HG03558 (cell line): ENCODE measurements at regions not wholly inside any gene's neighbourhood (a gene's known extent, or its start where the extent isn't known, plus 50 kb on each side); places are given as distances from the start of the nearest gene placed in this dataset.
"Not testable (repeated sequence)": the region's sequence is repeated elsewhere in the genome, so short reads cannot be mapped to it uniquely, and the experiment has no call there.

Source experiments
- ATAC-seq: cut with Tn5 transposase; IDR thresholded peaks from one replicate; pipeline ENCODE4 v1.9.1; 2021; ENCODE audit warnings: moderate number of reproducible peaks; ENCODE audit not compliant: unreplicated experiment; ENCODE audit errors: extremely low read depth

GRCh38 chr2:217609952-217610351 is 392.8 kb downstream of the TNS1 start:
- no peak for ATAC-seq

GRCh38 chr2:217606296-217606695 is 396.5 kb downstream of the TNS1 start:
- no peak for ATAC-seq

GRCh38 chr2:217604527-217605194 is 398.1 kb downstream of the TNS1 start:
- no peak for ATAC-seq

- no peak for ATAC-seq
Observed at GRCh38 chr2:217601601-217602000, 401.2 kb downstream of the TNS1 start.

GRCh38 chr2:217599906-217600305 is 402.9 kb downstream of the TNS1 start:
- no peak for ATAC-seq

- ATAC-seq, result no peak
Observed at GRCh38 chr2:217597681-217598080, 405.1 kb downstream of the TNS1 start.

- ATAC-seq, result no peak
Observed at GRCh38 chr2:217597145-217597544, 405.6 kb downstream of the TNS1 start.

- ATAC-seq, result no peak
Observed at GRCh38 chr2:217593732-217594131, 409.1 kb downstream of the TNS1 start.

- no peak for ATAC-seq
Observed at GRCh38 chr2:217588266-217588665, 414.5 kb downstream of the TNS1 start.

- no peak for ATAC-seq
Observed at GRCh38 chr2:217585362-217585761, 417.4 kb downstream of the TNS1 start.

- ATAC-seq, result not testable (repeated sequence)
Observed at GRCh38 chr2:217580407-217580806, 422.4 kb downstream of the TNS1 start.

- no peak for ATAC-seq
Observed at GRCh38 chr2:217573571-217573970, 429.2 kb downstream of the TNS1 start.

GRCh38 chr2:217570394-217570793 is 432.4 kb downstream of the TNS1 start:
- no peak for ATAC-seq

- no peak for ATAC-seq
Observed at GRCh38 chr2:217568289-217568971, 434.4 kb downstream of the TNS1 start.

- ATAC-seq, result no peak
Observed at GRCh38 chr2:217563565-217563964, 439.2 kb downstream of the TNS1 start.

GRCh38 chr2:217562871-217563480 is 439.8 kb downstream of the TNS1 start:
- ATAC-seq, result no peak

- no peak for ATAC-seq
Observed at GRCh38 chr2:217559084-217559483, 443.7 kb downstream of the TNS1 start.

- no peak for ATAC-seq
Observed at GRCh38 chr2:217555081-217555876, 447.5 kb downstream of the TNS1 start.

- ATAC-seq, result no peak
Observed at GRCh38 chr2:217553679-217554078, 449.1 kb downstream of the TNS1 start.

- ATAC-seq, result no peak
Observed at GRCh38 chr2:217553202-217553601, 449.6 kb downstream of the TNS1 start.

GRCh38 chr2:217552081-217552480 is 450.7 kb downstream of the TNS1 start:
- ATAC-seq, result no peak
